Fibroblast of lung (primary cell): ENCODE measurements at regions not wholly inside any gene's neighbourhood (a gene's known extent, or its start where the extent isn't known, plus 50 kb on each side); places are given as distances from the start of the nearest gene placed in this dataset.

ENCODE experiments used
- DNase-seq, 2 donors: peaks; one replicate each; pipeline versions ENCODE4 v3.0.0 to v3.0.0-alpha.2; 2010; ENCODE audit warnings: low read depth in 2 of 2
- H2AFZ ChIP-seq: 2 replicates; pipeline ENCODE4 v1.5.1; 2012; ENCODE audit warnings: low read length, control low read depth, inconsistent platforms
- H3K27ac ChIP-seq: 2 replicates; pipeline ENCODE4 v1.5.1; 2011; ENCODE audit warnings: low read length, control low read depth; ENCODE audit not compliant: insufficient read depth
- H3K27me3 ChIP-seq: 2 replicates; pipeline ENCODE4 v1.5.1; 2011; ENCODE audit warnings: mild to moderate bottlenecking, low read length; ENCODE audit not compliant: control insufficient read depth, insufficient read depth
- H3K36me3 ChIP-seq: 2 replicates; pipeline ENCODE4 v1.5.1; 2011; ENCODE audit warnings: low read length; ENCODE audit not compliant: control insufficient read depth, insufficient read depth
- H3K4me1 ChIP-seq: 2 replicates; pipeline ENCODE4 v1.5.1; 2011; ENCODE audit warnings: low read length; ENCODE audit not compliant: control insufficient read depth, insufficient read depth; ENCODE audit errors: extremely low read depth
- H3K4me2 ChIP-seq: 2 replicates; pipeline ENCODE4 v1.5.1; 2011; ENCODE audit warnings: low read length, control low read depth; ENCODE audit not compliant: insufficient read depth; ENCODE audit errors: extremely low read depth
- H3K4me3 ChIP-seq, 4 experiments: fragments of 200-600 bp in 1 of 4; sonication (generic) in 1 of 4; replicated peaks in 1 of 4; 2 replicates each; pipeline ENCODE4 v1.5.1; 2011 to 2016; ENCODE audit warnings: low read length in 4 of 4, low read depth in 3 of 4, mild to moderate bottlenecking in 3 of 4, control low read depth in 2 of 4, inconsistent platforms in 1 of 4, mixed read lengths in 1 of 4; ENCODE audit not compliant: insufficient read depth in 1 of 4; ENCODE audit errors: control extremely low read depth in 1 of 4
- H3K79me2 ChIP-seq: 2 replicates; pipeline ENCODE4 v1.5.1; 2012; ENCODE audit warnings: mild to moderate bottlenecking, low read length, inconsistent platforms; ENCODE audit not compliant: control insufficient read depth, insufficient read depth
- H3K9ac ChIP-seq: 2 replicates; pipeline ENCODE4 v1.5.1; 2011; ENCODE audit warnings: mild to moderate bottlenecking, low read length, control low read depth; ENCODE audit not compliant: insufficient read depth
- H3K9me3 ChIP-seq: 2 replicates; pipeline ENCODE4 v1.5.1; 2012; ENCODE audit warnings: low read depth, low read length; ENCODE audit not compliant: control insufficient read depth, insufficient read depth
- H4K20me1 ChIP-seq: 2 replicates; pipeline ENCODE4 v1.5.1; 2011; ENCODE audit warnings: low read length; ENCODE audit not compliant: control insufficient read depth, insufficient read depth; ENCODE audit errors: extremely low read depth
- EZH2 ChIP-seq: IDR thresholded peaks from 2 replicates; pipeline ENCODE4 v1.5.1; 2012; ENCODE audit warnings: low read length, control low read depth, mild to moderate bottlenecking; ENCODE audit errors: missing control alignments
- TF ChIP-seq, protein P1 (sequence below), 2 donors: IDR thresholded peaks in 1 of 2; conservative IDR thresholded peaks in 1 of 2; 1 replicate in 1 of 2; 2 replicates in 1 of 2; pipeline ENCODE4 v1.5.1; 2011 to 2012; ENCODE audit warnings: low read length in 2 of 2, control low read depth in 1 of 2, inconsistent platforms in 1 of 2, low read depth in 1 of 2, mild to moderate bottlenecking in 1 of 2

DNA sequence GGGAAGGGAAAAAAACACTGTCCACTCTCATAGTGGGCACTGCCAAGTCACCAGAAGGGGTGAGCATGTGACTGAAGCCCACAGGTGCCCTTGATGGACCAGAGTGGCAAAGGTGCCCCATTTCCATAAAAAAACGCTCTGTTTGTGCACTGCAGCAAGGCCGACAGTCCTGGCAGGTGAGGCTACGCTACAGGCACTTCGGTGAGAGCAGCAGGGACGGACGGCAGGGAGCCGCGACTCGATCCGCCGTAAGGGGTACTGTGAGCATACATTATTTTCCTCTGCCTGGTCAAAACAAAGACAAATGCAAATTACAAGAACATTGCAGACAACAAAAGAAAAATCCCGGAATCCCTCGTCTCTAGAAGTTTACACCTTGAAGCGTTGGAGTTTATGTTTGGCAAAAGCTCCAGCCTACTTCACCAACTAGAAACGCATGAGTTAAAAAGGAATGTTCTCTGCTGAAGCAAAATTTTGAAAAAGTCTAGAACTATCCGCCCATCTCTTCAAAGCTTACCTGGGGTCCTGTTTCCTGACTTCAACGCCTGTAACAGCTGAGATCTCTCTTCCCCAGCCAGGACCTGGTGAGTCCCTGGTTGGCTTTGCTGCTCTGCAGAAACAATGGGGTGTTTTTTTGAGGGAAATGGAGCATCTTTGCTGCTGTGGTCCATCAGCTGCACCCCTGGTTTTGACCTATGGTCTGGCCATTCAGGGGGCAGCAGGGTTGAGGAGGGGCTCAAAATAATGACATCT is 52.9 kb upstream of the RFLNA start:
- Histone ChIP-seq H4K20me1 (no peaks in the 10 kb centered on the region), H3K36me3 (no peaks in the 10 kb centered on the region), H3K4me1 (no peaks in the 10 kb centered on the region), H3K27me3 (no peaks in the 10 kb centered on the region), H3K9me3 (no peaks in the 10 kb centered on the region), H3K27ac (no peak overlapping the region), H3K9ac (no peak overlapping the region), H2AFZ (no peak overlapping the region), H3K4me2 (no peak overlapping the region), H3K79me2 (no peaks in the 10 kb centered on the region), H3K4me3 (no peak overlapping the region)
- TF ChIP-seq, protein P1, sequence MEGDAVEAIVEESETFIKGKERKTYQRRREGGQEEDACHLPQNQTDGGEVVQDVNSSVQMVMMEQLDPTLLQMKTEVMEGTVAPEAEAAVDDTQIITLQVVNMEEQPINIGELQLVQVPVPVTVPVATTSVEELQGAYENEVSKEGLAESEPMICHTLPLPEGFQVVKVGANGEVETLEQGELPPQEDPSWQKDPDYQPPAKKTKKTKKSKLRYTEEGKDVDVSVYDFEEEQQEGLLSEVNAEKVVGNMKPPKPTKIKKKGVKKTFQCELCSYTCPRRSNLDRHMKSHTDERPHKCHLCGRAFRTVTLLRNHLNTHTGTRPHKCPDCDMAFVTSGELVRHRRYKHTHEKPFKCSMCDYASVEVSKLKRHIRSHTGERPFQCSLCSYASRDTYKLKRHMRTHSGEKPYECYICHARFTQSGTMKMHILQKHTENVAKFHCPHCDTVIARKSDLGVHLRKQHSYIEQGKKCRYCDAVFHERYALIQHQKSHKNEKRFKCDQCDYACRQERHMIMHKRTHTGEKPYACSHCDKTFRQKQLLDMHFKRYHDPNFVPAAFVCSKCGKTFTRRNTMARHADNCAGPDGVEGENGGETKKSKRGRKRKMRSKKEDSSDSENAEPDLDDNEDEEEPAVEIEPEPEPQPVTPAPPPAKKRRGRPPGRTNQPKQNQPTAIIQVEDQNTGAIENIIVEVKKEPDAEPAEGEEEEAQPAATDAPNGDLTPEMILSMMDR (conservative IDR thresholded peaks at IDR 0.05 in 1 of 2, IDR thresholded peaks at IDR 0.05 in 1 of 2; ENCODE audit: low read depth in 1 of 2, low read length in 2 of 2) = no peak
- no peak for TF ChIP-seq EZH2
- no peak for DNase-seq

DNA sequence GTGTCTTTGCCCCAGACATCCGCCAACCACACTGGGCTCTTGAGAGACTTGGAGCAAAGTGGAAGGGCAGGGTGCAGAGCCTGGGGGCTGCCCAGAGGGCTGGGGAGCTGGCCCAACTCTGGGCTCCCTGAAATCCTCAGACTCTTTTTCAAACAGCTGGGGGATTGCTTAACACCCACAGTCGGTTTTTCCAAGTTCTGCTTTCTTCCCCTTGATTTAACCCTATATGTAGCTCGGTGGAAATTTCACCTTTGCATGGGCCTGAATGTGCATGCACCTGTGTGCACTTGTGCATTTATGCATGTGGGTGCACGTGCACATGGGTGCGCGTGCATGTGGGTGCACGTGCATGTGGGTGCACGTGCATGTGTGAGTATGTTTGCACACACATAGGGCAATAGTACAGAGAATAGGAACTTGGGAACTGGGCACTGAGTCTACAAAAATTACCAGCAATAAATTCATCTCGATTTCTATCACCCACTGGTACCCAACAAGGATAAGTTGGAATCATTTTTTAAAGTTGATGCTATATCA is 52.3 kb upstream of the RFLNA start:
- TF ChIP-seq, protein P1 (conservative IDR thresholded peaks at IDR 0.05 in 1 of 2, IDR thresholded peaks at IDR 0.05 in 1 of 2; ENCODE audit: low read depth in 1 of 2, low read length in 2 of 2) = no peak
- TF ChIP-seq EZH2 = no peak
- Histone ChIP-seq H3K4me3 (no peak overlapping the region), H3K79me2 (no peaks in the 10 kb centered on the region), H3K27me3 (no peaks in the 10 kb centered on the region), H3K4me1 (no peaks in the 10 kb centered on the region), H3K36me3 (no peaks in the 10 kb centered on the region), H4K20me1 (no peaks in the 10 kb centered on the region), H3K9me3 (no peaks in the 10 kb centered on the region), H3K9ac (no peak overlapping the region), H3K4me2 (no peak overlapping the region), H3K27ac (no peak overlapping the region), H2AFZ (no peak overlapping the region)
- no peak for DNase-seq

- H3K9ac ChIP-seq = no peak overlapping the region
- no peaks in the 10 kb centered on the region for H3K36me3 ChIP-seq
- no peak overlapping the region for H3K4me3 ChIP-seq
- no peaks in the 10 kb centered on the region for H3K9me3 ChIP-seq
- TF ChIP-seq, protein P1 (conservative IDR thresholded peaks at IDR 0.05 in 1 of 2, IDR thresholded peaks at IDR 0.05 in 1 of 2; ENCODE audit: low read depth in 1 of 2, low read length in 2 of 2) = no peak
- TF ChIP-seq EZH2 = no peak
- no peaks in the 10 kb centered on the region for H3K79me2 ChIP-seq
- H4K20me1 ChIP-seq = no peaks in the 10 kb centered on the region
- no peak overlapping the region for H3K4me2 ChIP-seq
- no peaks in the 10 kb centered on the region for H3K27me3 ChIP-seq
- no peak overlapping the region for H3K27ac ChIP-seq
- no peak overlapping the region for H2AFZ ChIP-seq
- H3K4me1 ChIP-seq = no peaks in the 10 kb centered on the region
- no peak for DNase-seq
Observed at GRCh38 chr12:124243936-124244335, 51.0 kb upstream of the RFLNA start.
